HG02981 (cell line): ENCODE measurements at regions not wholly inside any gene's neighbourhood (a gene's known extent, or its start where the extent isn't known, plus 50 kb on each side); places are given as distances from the start of the nearest gene placed in this dataset.

Experiments used
- ATAC-seq: cut with Tn5 transposase; IDR thresholded peaks from one replicate; pipeline ENCODE4 v1.9.1; 2021; ENCODE audit warnings: mild to moderate bottlenecking, moderate library complexity; ENCODE audit not compliant: unreplicated experiment

GRCh38 chr16:9366048-9366969 is 274.9 kb downstream of the HAPSTR1 start:
- no peak for ATAC-seq

GRCh38 chr16:9370061-9370491 is 278.6 kb downstream of the HAPSTR1 start:
- no peak for ATAC-seq

GRCh38 chr16:9371713-9372448 is 280.4 kb downstream of the HAPSTR1 start:
- ATAC-seq: no peak

- no peak for ATAC-seq
Measured at GRCh38 chr16:9372934-9373890, 281.8 kb downstream of the HAPSTR1 start.

GRCh38 chr16:9374061-9374460 is 282.6 kb downstream of the HAPSTR1 start:
- no peak for ATAC-seq

- no peak for ATAC-seq
Measured at GRCh38 chr16:9378876-9379275, 287.4 kb downstream of the HAPSTR1 start.

- ATAC-seq: no peak
Measured at GRCh38 chr16:9380221-9380620, 288.8 kb downstream of the HAPSTR1 start.

GRCh38 chr16:9381399-9381798 is 290.0 kb downstream of the HAPSTR1 start:
- no peak for ATAC-seq

GRCh38 chr16:9381905-9382304 is 290.5 kb downstream of the HAPSTR1 start:
- ATAC-seq: no peak

- ATAC-seq: no peak
Measured at GRCh38 chr16:9383281-9383680, 291.8 kb downstream of the HAPSTR1 start.

GRCh38 chr16:9384141-9384540 is 292.7 kb downstream of the HAPSTR1 start:
- no peak for ATAC-seq

- no peak for ATAC-seq
Measured at GRCh38 chr16:9389543-9390207, 298.2 kb downstream of the HAPSTR1 start.

- ATAC-seq: no peak
Measured at GRCh38 chr16:9392956-9393355, 301.5 kb downstream of the HAPSTR1 start.

GRCh38 chr16:9393591-9393990 is 302.1 kb downstream of the HAPSTR1 start:
- ATAC-seq: no peak

- no peak for ATAC-seq
Measured at GRCh38 chr16:9395958-9396359, 304.5 kb downstream of the HAPSTR1 start.

- no peak for ATAC-seq
Measured at GRCh38 chr16:9399573-9399972, 308.1 kb downstream of the HAPSTR1 start.

GRCh38 chr16:9401173-9401572 is 309.7 kb downstream of the HAPSTR1 start:
- no peak for ATAC-seq

GRCh38 chr16:9402293-9402860 is 310.9 kb downstream of the HAPSTR1 start:
- no peak for ATAC-seq

- ATAC-seq: no peak
Measured at GRCh38 chr16:9404811-9405210, 313.4 kb downstream of the HAPSTR1 start.
